ENCODE measurements at regions not wholly inside any gene's neighbourhood (a gene's known extent, or its start where the extent isn't known, plus 50 kb on each side); places are given as distances from the start of the nearest gene placed in this dataset.

GRCh38 chr2:239660390-239661230 lies 259.8 kb upstream of the HDAC4 start:
- TF ChIP-seq CTCF (IDR thresholded peaks at IDR 0.05; ENCODE audit: low read depth, low read length) = no peak
- no peak overlapping the region for H3K4me3 ChIP-seq (ENCODE audit: low read depth, low read length)

DNA sequence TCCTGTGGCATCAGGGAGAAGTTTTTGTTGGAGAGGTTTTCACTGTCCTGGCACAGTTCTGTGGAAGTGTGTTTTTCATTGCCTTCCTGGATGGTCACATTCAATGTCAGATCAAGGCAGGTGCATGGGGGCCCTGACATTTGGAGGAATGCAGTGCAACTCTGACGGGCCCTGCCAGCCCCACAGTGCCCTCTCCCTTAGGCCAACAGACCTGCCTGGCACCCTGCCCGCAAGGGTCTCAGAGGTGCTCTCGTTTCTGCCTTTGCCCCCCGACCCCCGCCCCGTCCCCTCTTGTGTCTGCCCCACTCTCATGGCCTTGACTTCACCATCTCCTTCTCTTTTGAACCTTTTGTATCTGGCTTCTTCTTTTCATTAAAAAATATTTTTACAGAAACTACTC lies 257.2 kb upstream of the HDAC4 start:
- no peak for TF ChIP-seq CTCF (IDR thresholded peaks at IDR 0.05; ENCODE audit: low read depth, low read length)
- no peak overlapping the region for H3K4me3 ChIP-seq (ENCODE audit: low read depth, low read length)

- no peak for TF ChIP-seq CTCF (IDR thresholded peaks at IDR 0.05; ENCODE audit: low read depth, low read length)
- H3K4me3 ChIP-seq (ENCODE audit: low read depth, low read length) = no peak overlapping the region
Measured at GRCh38 chr2:239657236-239657635, 256.4 kb upstream of the HDAC4 start.

DNA sequence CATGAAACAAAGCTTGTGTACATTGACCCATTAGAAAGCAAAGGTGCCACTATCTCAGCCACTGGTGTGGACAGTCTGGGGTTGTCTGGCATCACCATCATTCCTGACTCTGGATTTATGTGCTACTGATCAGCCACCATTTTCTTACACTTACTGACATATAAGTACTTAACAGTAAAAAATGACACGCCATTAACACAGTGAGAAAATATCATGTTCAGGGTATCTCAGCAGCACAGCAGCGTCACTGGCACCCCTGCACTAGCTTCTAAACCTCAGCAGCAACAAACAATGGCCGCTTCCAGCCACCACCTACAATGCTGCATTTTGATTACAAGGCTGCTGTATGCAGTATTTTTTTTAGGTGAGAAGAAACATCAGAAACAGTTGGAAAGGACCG lies 253.4 kb upstream of the HDAC4 start:
- H3K4me3 ChIP-seq (ENCODE audit: low read depth, low read length) = no peak overlapping the region
- no peak for TF ChIP-seq CTCF (IDR thresholded peaks at IDR 0.05; ENCODE audit: low read depth, low read length)

- no peak for TF ChIP-seq CTCF (IDR thresholded peaks at IDR 0.05; ENCODE audit: low read depth, low read length)
- H3K4me3 ChIP-seq (ENCODE audit: low read depth, low read length) = no peak overlapping the region
Measured at GRCh38 chr2:239651859-239652258, 251.0 kb upstream of the HDAC4 start.

- no peak overlapping the region for H3K4me3 ChIP-seq (ENCODE audit: low read depth, low read length)
- TF ChIP-seq CTCF (IDR thresholded peaks at IDR 0.05; ENCODE audit: low read depth, low read length) = no peak
Measured at GRCh38 chr2:239650674-239651073, 249.9 kb upstream of the HDAC4 start.

DNA sequence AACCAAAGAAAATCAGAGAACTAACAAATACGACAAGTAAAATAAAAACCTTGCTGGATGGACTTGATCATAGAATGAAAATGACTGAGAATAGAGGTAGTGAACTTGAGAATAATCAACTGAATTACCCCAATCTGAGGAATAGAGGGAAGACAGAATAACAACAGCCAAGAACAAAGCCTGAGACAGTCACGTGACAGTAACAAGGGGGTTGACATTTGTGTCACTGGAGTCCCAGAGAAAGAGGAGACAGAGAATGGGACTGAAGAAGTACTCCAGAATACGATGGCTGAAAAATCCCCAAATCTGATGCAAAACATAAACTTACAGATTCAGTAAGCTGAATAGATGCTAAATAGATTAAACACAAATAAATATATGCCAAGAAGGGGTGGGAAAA lies 248.5 kb upstream of the HDAC4 start:
- H3K4me3 ChIP-seq (ENCODE audit: low read depth, low read length) = no peak overlapping the region
- TF ChIP-seq CTCF (IDR thresholded peaks at IDR 0.05; ENCODE audit: low read depth, low read length) = no peak

Measured in WI38 (cell line).